GM12892 (cell line): ENCODE measurements at regions not wholly inside any gene's neighbourhood (a gene's known extent, or its start where the extent isn't known, plus 50 kb on each side); places are given as distances from the start of the nearest gene placed in this dataset.

Experiments used
- POLR2A ChIP-seq: IDR thresholded peaks from 2 replicates; pipeline ENCODE4 v1.6.1; 2011; ENCODE audit warnings: low read depth, low read length, control low read depth
- POLR2AphosphoS5 ChIP-seq: IDR thresholded peaks from 2 replicates; pipeline ENCODE4 v1.6.1; 2011; ENCODE audit warnings: low read depth, low read length, control low read depth

- TF ChIP-seq POLR2A (no peak), POLR2AphosphoS5 (no peak)
These were observed 165.2 kb upstream of the NFIB start for GRCh38 chr9:14479163-14479560.
